ENCODE measurements at regions not wholly inside any gene's neighbourhood (a gene's known extent, or its start where the extent isn't known, plus 50 kb on each side); places are given as distances from the start of the nearest gene placed in this dataset.

- no peaks in the 10 kb centered on the region for H3K27me3 ChIP-seq (ENCODE audit: low read length)
- H2AFZ ChIP-seq (ENCODE audit: low read length): no peak overlapping the region
- no peaks in the 10 kb centered on the region; the same call in 1 of the 2 replicates for H3K36me3 ChIP-seq (ENCODE audit: insufficient read depth, low read length)
- H3K4me1 ChIP-seq (ENCODE audit: low read length): no peaks in the 10 kb centered on the region
- no peaks in the 10 kb centered on the region for H3K9me3 ChIP-seq (ENCODE audit: low read length)
- no peak overlapping the region for H3K27ac ChIP-seq (ENCODE audit: low read length)
- H3K4me2 ChIP-seq (ENCODE audit: low read depth, low read length, poor library complexity, severe bottlenecking): no peak overlapping the region
- H4K20me1 ChIP-seq (ENCODE audit: insufficient read depth, low read depth, low read length): no peaks in the 10 kb centered on the region
- no peak overlapping the region for H3K4me3 ChIP-seq (ENCODE audit: low read length)
- no peak overlapping the region for H3K9ac ChIP-seq (ENCODE audit: low read length)
- no peak for DNase-seq
- 0 out of 2 replicates have a peak, but pooled peaks cover 3% of the 10 kb centered on the region for H3K79me2 ChIP-seq (ENCODE audit: low read length)
- no peaks in the 10 kb centered on the region for H3K9me2 ChIP-seq (replicated peaks; ENCODE audit: insufficient read depth, low read length)
Observed at GRCh38 chrX:74251006-74251930, 52.7 kb upstream of the ZCCHC13 start.

- Histone ChIP-seq H3K27ac (ENCODE audit: low read length) (no peak overlapping the region), H3K9me2 (replicated peaks; ENCODE audit: insufficient read depth, low read length) (no peaks in the 10 kb centered on the region), H3K9ac (ENCODE audit: low read length) (no peak overlapping the region), H3K27me3 (ENCODE audit: low read length) (no peaks in the 10 kb centered on the region), H3K36me3 (ENCODE audit: insufficient read depth, low read length) (no peaks in the 10 kb centered on the region; the same call in 1 of the 2 replicates), H3K9me3 (ENCODE audit: low read length) (no peaks in the 10 kb centered on the region), H4K20me1 (ENCODE audit: insufficient read depth, low read depth, low read length) (no peaks in the 10 kb centered on the region), H3K4me3 (ENCODE audit: low read length) (no peak overlapping the region), H3K4me2 (ENCODE audit: low read depth, low read length, poor library complexity, severe bottlenecking) (no peak overlapping the region), H3K79me2 (ENCODE audit: low read length) (0 out of 2 replicates have a peak, but pooled peaks cover 3% of the 10 kb centered on the region), H3K4me1 (ENCODE audit: low read length) (no peaks in the 10 kb centered on the region), H2AFZ (ENCODE audit: low read length) (no peak overlapping the region)
- no peak for DNase-seq
Observed at GRCh38 chrX:74250574-74250973, 53.4 kb upstream of the ZCCHC13 start.

GRCh38 chrX:74249963-74250362, 54.0 kb upstream of the ZCCHC13 start:
- Histone ChIP-seq H3K4me3 (ENCODE audit: low read length) (no peak overlapping the region), H3K9ac (ENCODE audit: low read length) (no peak overlapping the region), H2AFZ (ENCODE audit: low read length) (no peak overlapping the region), H3K79me2 (ENCODE audit: low read length) (0 out of 2 replicates have a peak, but pooled peaks cover 3% of the 10 kb centered on the region), H3K9me3 (ENCODE audit: low read length) (no peaks in the 10 kb centered on the region), H3K36me3 (ENCODE audit: insufficient read depth, low read length) (peaks cover 3% of the 10 kb centered on the region; the same call in 1 of the 2 replicates), H3K27me3 (ENCODE audit: low read length) (no peaks in the 10 kb centered on the region), H3K4me2 (ENCODE audit: low read depth, low read length, poor library complexity, severe bottlenecking) (no peak overlapping the region), H4K20me1 (ENCODE audit: insufficient read depth, low read depth, low read length) (no peaks in the 10 kb centered on the region), H3K27ac (ENCODE audit: low read length) (no peak overlapping the region), H3K9me2 (replicated peaks; ENCODE audit: insufficient read depth, low read length) (no peaks in the 10 kb centered on the region), H3K4me1 (ENCODE audit: low read length) (no peaks in the 10 kb centered on the region)
- DNase-seq: no peak

- no peaks in the 10 kb centered on the region for H3K27me3 ChIP-seq (ENCODE audit: low read length)
- 0 out of 2 replicates have a peak, but pooled peaks cover 3% of the 10 kb centered on the region for H3K79me2 ChIP-seq (ENCODE audit: low read length)
- DNase-seq: no peak
- H4K20me1 ChIP-seq (ENCODE audit: insufficient read depth, low read depth, low read length): no peaks in the 10 kb centered on the region
- H3K4me3 ChIP-seq (ENCODE audit: low read length): no peak overlapping the region
- peaks cover 4% of the 10 kb centered on the region; the same call in 1 of the 2 replicates for H3K36me3 ChIP-seq (ENCODE audit: insufficient read depth, low read length)
- no peaks in the 10 kb centered on the region for H3K4me1 ChIP-seq (ENCODE audit: low read length)
- no peaks in the 10 kb centered on the region for H3K9me3 ChIP-seq (ENCODE audit: low read length)
- H3K27ac ChIP-seq (ENCODE audit: low read length): no peak overlapping the region
- H3K9ac ChIP-seq (ENCODE audit: low read length): no peak overlapping the region
- no peaks in the 10 kb centered on the region for H3K9me2 ChIP-seq (replicated peaks; ENCODE audit: insufficient read depth, low read length)
- H2AFZ ChIP-seq (ENCODE audit: low read length): no peak overlapping the region
- no peak overlapping the region for H3K4me2 ChIP-seq (ENCODE audit: low read depth, low read length, poor library complexity, severe bottlenecking)
Observed at GRCh38 chrX:74248889-74249288, 55.1 kb upstream of the ZCCHC13 start.

GRCh38 chrX:74246524-74246923, 57.5 kb upstream of the ZCCHC13 start:
- Histone ChIP-seq H3K79me2 (ENCODE audit: low read length) (0 out of 2 replicates have a peak, but pooled peaks cover 3% of the 10 kb centered on the region), H4K20me1 (ENCODE audit: insufficient read depth, low read depth, low read length) (no peaks in the 10 kb centered on the region), H3K4me2 (ENCODE audit: low read depth, low read length, poor library complexity, severe bottlenecking) (no peak overlapping the region), H3K27ac (ENCODE audit: low read length) (no peak overlapping the region), H2AFZ (ENCODE audit: low read length) (no peak overlapping the region), H3K9me2 (replicated peaks; ENCODE audit: insufficient read depth, low read length) (no peaks in the 10 kb centered on the region), H3K9ac (ENCODE audit: low read length) (no peak overlapping the region), H3K4me1 (ENCODE audit: low read length) (no peaks in the 10 kb centered on the region), H3K9me3 (ENCODE audit: low read length) (no peaks in the 10 kb centered on the region), H3K4me3 (ENCODE audit: low read length) (no peak overlapping the region), H3K36me3 (ENCODE audit: insufficient read depth, low read length) (peaks cover 4% of the 10 kb centered on the region), H3K27me3 (ENCODE audit: low read length) (no peaks in the 10 kb centered on the region)
- DNase-seq: no peak

GRCh38 chrX:74242484-74243138, 61.4 kb upstream of the ZCCHC13 start:
- Histone ChIP-seq H3K79me2 (ENCODE audit: low read length) (no peaks in the 10 kb centered on the region), H3K9me2 (replicated peaks; ENCODE audit: insufficient read depth, low read length) (no peaks in the 10 kb centered on the region), H3K9me3 (ENCODE audit: low read length) (no peaks in the 10 kb centered on the region), H3K9ac (ENCODE audit: low read length) (no peak overlapping the region), H2AFZ (ENCODE audit: low read length) (no peak overlapping the region), H3K4me2 (ENCODE audit: low read depth, low read length, poor library complexity, severe bottlenecking) (no peak overlapping the region), H3K27me3 (ENCODE audit: low read length) (no peaks in the 10 kb centered on the region), H3K4me3 (ENCODE audit: low read length) (no peak overlapping the region), H4K20me1 (ENCODE audit: insufficient read depth, low read depth, low read length) (no peaks in the 10 kb centered on the region), H3K27ac (ENCODE audit: low read length) (no peak overlapping the region), H3K4me1 (ENCODE audit: low read length) (no peaks in the 10 kb centered on the region), H3K36me3 (ENCODE audit: insufficient read depth, low read length) (peaks cover 8% of the 10 kb centered on the region)
- DNase-seq: no peak

GRCh38 chrX:74242050-74242449, 61.9 kb upstream of the ZCCHC13 start:
- H3K27me3 ChIP-seq (ENCODE audit: low read length): no peaks in the 10 kb centered on the region
- no peaks in the 10 kb centered on the region for H3K9me3 ChIP-seq (ENCODE audit: low read length)
- DNase-seq: no peak
- H3K9me2 ChIP-seq (replicated peaks; ENCODE audit: insufficient read depth, low read length): no peaks in the 10 kb centered on the region
- H4K20me1 ChIP-seq (ENCODE audit: insufficient read depth, low read depth, low read length): no peaks in the 10 kb centered on the region
- H3K4me2 ChIP-seq (ENCODE audit: low read depth, low read length, poor library complexity, severe bottlenecking): no peak overlapping the region
- H3K4me1 ChIP-seq (ENCODE audit: low read length): no peaks in the 10 kb centered on the region
- no peak overlapping the region for H3K9ac ChIP-seq (ENCODE audit: low read length)
- no peaks in the 10 kb centered on the region for H3K79me2 ChIP-seq (ENCODE audit: low read length)
- H3K36me3 ChIP-seq (ENCODE audit: insufficient read depth, low read length): peaks cover 8% of the 10 kb centered on the region
- H3K4me3 ChIP-seq (ENCODE audit: low read length): no peak overlapping the region
- H2AFZ ChIP-seq (ENCODE audit: low read length): no peak overlapping the region
- no peak overlapping the region for H3K27ac ChIP-seq (ENCODE audit: low read length)

- no peak overlapping the region for H3K9ac ChIP-seq (ENCODE audit: low read length)
- H3K4me2 ChIP-seq (ENCODE audit: low read depth, low read length, poor library complexity, severe bottlenecking): no peak overlapping the region
- H3K79me2 ChIP-seq (ENCODE audit: low read length): no peaks in the 10 kb centered on the region
- H3K36me3 ChIP-seq (ENCODE audit: insufficient read depth, low read length): peaks cover 4% of the 10 kb centered on the region
- no peaks in the 10 kb centered on the region for H3K27me3 ChIP-seq (ENCODE audit: low read length)
- no peaks in the 10 kb centered on the region for H4K20me1 ChIP-seq (ENCODE audit: insufficient read depth, low read depth, low read length)
- H3K4me1 ChIP-seq (ENCODE audit: low read length): peaks cover 4% of the 10 kb centered on the region; the same call in 1 of the 2 replicates
- no peak overlapping the region for H3K27ac ChIP-seq (ENCODE audit: low read length)
- no peak for DNase-seq
- no peak overlapping the region for H3K4me3 ChIP-seq (ENCODE audit: low read length)
- no peaks in the 10 kb centered on the region for H3K9me2 ChIP-seq (replicated peaks; ENCODE audit: insufficient read depth, low read length)
- H2AFZ ChIP-seq (ENCODE audit: low read length): no peak overlapping the region
- no peaks in the 10 kb centered on the region for H3K9me3 ChIP-seq (ENCODE audit: low read length)
Observed at GRCh38 chrX:74238771-74239170, 65.2 kb upstream of the ZCCHC13 start.

Data from Karpas-422 (cell line).